CD4-positive, CD25-positive, alpha-beta regulatory T cell (primary cell): ENCODE measurements at regions not wholly inside any gene's neighbourhood (a gene's known extent, or its start where the extent isn't known, plus 50 kb on each side); places are given as distances from the start of the nearest gene placed in this dataset.

Experiments
- ATAC-seq, 2 donors: fragments of 150-1000 bp; cut with Tn5 transposase; one replicate each; pipeline ENCODE4 v1.10.0; 2021; ENCODE audit warnings: low read depth in 2 of 2, moderate number of reproducible peaks in 2 of 2, moderate library complexity in 1 of 2
- DNase-seq, 3 donors: peaks; one replicate each; pipeline versions ENCODE4 v3.0.0 to v3.0.0-alpha.2; 2012 to 2022; ENCODE audit warnings: mixed read lengths in 1 of 3
- H3K27ac ChIP-seq: one replicate; pipeline ENCODE4 v1.7.0; 2013; ENCODE audit warnings: mild to moderate bottlenecking, low read length; ENCODE audit not compliant: insufficient read depth, poor library complexity, severe bottlenecking
- H3K27me3 ChIP-seq: one replicate; pipeline ENCODE4 v1.7.0; 2013; ENCODE audit warnings: low read length; ENCODE audit not compliant: control insufficient read depth, insufficient read depth
- H3K36me3 ChIP-seq: one replicate; pipeline ENCODE4 v1.7.0; 2013; ENCODE audit warnings: mild to moderate bottlenecking, low read length, moderate library complexity; ENCODE audit not compliant: control insufficient read depth, insufficient read depth
- H3K4me1 ChIP-seq: 2 replicates; pipeline ENCODE4 v1.7.0; 2013; ENCODE audit warnings: mild to moderate bottlenecking, low read length; ENCODE audit not compliant: insufficient read depth, control insufficient read depth, poor library complexity, severe bottlenecking
- H3K4me3 ChIP-seq: one replicate; pipeline ENCODE4 v1.7.0; 2013; ENCODE audit warnings: low read depth, mild to moderate bottlenecking, low read length, moderate library complexity
- H3K9me3 ChIP-seq, 2 experiments: 1 replicate in 1 of 2; 2 replicates in 1 of 2; pipeline ENCODE4 v1.7.0; 2013; ENCODE audit warnings: low read length in 2 of 2, mild to moderate bottlenecking in 1 of 2, moderate library complexity in 1 of 2; ENCODE audit not compliant: control insufficient read depth in 2 of 2
- H3K27ac Mint-ChIP-seq, 3 donors: one replicate each; pipeline ENCODE4 v1.8.0; 2020 to 2022; ENCODE audit warnings: mild to moderate bottlenecking in 3 of 3, mixed read lengths in 3 of 3, moderate library complexity in 2 of 3
- H3K27me3 Mint-ChIP-seq: one replicate; pipeline ENCODE4 v1.8.0; 2022; ENCODE audit warnings: mild to moderate bottlenecking, mixed read lengths
- H3K36me3 Mint-ChIP-seq: one replicate; pipeline ENCODE4 v1.8.0; 2020; ENCODE audit warnings: mixed read lengths
- H3K4me1 Mint-ChIP-seq, 4 donors: one replicate each; pipeline ENCODE4 v1.8.0; 2020 to 2022; ENCODE audit warnings: mixed read lengths in 4 of 4, mild to moderate bottlenecking in 1 of 4
- H3K4me3 Mint-ChIP-seq, 4 donors: one replicate each; pipeline ENCODE4 v1.8.0; 2020 to 2022; ENCODE audit warnings: mild to moderate bottlenecking in 4 of 4, mixed read lengths in 4 of 4, moderate library complexity in 3 of 4
- H3K9me3 Mint-ChIP-seq, 7 donors: one replicate each; pipeline ENCODE4 v1.8.0; 2020 to 2022; ENCODE audit warnings: mixed read lengths in 7 of 7, mild to moderate bottlenecking in 3 of 7, moderate library complexity in 2 of 7

DNA sequence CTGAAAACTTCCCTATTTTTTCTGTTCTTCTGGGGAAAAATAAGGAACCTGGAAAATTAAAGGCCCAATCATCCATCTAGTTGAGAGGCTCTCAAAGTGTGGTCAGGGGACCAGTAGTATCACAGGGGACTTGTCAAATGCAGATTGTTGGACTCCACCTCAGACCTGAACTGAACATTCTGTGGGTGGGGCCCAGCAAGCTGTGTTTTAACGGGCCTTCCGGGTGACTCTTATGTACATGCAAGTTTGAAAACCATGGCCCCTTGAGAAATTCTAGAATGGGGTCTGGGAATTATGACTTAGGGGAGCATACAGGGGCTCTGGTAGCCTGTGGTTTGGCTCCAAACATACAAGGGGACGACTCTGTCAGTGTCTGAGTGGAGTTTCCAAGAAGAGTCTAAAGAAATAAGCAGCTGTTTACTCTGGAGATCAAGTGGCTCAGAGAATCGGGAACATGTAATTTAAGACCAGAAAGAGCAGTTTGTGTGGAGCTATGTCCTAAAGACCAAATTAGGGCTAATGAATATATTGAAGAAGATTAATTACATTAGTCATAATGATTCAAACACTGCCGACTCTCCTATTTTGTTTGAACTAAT lies 177.4 kb downstream of the SLC28A3 start:
- Histone ChIP-seq H3K4me1 (no peaks in the 10 kb centered on the region), H3K27ac (no peak overlapping the region), H3K9me3 (no peaks in the 10 kb centered on the region), H3K4me3 (no peak overlapping the region), H3K36me3 (no peaks in the 10 kb centered on the region), H3K27me3 (peaks cover 6% of the 10 kb centered on the region)
- Mint-ChIP-seq H3K36me3 (no peaks in the 10 kb centered on the region), H3K27ac (no peak overlapping the region), H3K4me3 (no peak overlapping the region), H3K4me1 (peaks cover 0 to 2% (median 0%) of the 10 kb centered on the region in 4 donors), H3K9me3 (no peaks in the 10 kb centered on the region), H3K27me3 (peaks cover 51% of the 10 kb centered on the region)
- DNase-seq (no peak), ATAC-seq (no peak)

DNA sequence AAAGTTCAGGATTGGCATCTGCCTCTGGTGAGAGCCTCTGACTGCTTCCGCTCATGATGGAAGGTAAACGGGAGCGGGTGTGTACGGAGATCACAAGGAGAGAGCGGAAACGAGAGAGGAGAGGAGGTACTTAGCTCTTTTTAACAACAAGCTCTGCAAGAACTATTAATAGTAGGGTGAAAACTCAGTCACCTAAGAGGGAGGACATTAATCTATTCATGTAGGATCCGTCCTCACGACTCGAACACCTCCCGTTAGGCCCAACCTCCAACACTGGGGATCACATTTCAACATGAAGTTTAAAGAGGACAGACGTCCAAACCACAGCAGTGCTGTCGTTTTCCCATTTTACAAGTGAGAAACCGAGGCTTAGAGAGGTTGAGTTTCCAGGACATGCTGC lies 173.7 kb downstream of the SLC28A3 start:
- no peaks in the 10 kb centered on the region for H3K4me1 Mint-ChIP-seq
- DNase-seq (no peak), ATAC-seq (no peak)
- peaks cover 28% of the 10 kb centered on the region for H3K27me3 Mint-ChIP-seq
- no peak overlapping the region for H3K27ac Mint-ChIP-seq
- Histone ChIP-seq H3K9me3 (no peaks in the 10 kb centered on the region), H3K36me3 (no peaks in the 10 kb centered on the region), H3K27ac (no peak overlapping the region), H3K27me3 (no peaks in the 10 kb centered on the region), H3K4me1 (no peaks in the 10 kb centered on the region), H3K4me3 (no peak overlapping the region)
- H3K36me3 Mint-ChIP-seq = no peaks in the 10 kb centered on the region
- H3K4me3 Mint-ChIP-seq = no peak overlapping the region
- H3K9me3 Mint-ChIP-seq = no peaks in the 10 kb centered on the region

GRCh38 chr9:84169240-84169639 lies 171.3 kb downstream of the SLC28A3 start:
- DNase-seq (no peak), ATAC-seq (no peak)
- Histone ChIP-seq H3K36me3 (no peaks in the 10 kb centered on the region), H3K27ac (no peak overlapping the region), H3K4me1 (no peaks in the 10 kb centered on the region), H3K4me3 (no peak overlapping the region), H3K9me3 (no peaks in the 10 kb centered on the region), H3K27me3 (no peaks in the 10 kb centered on the region)
- no peaks in the 10 kb centered on the region for H3K9me3 Mint-ChIP-seq
- peaks cover 0 to 6% (median 0%) of the 10 kb centered on the region in 4 donors for H3K4me1 Mint-ChIP-seq
- H3K36me3 Mint-ChIP-seq = no peaks in the 10 kb centered on the region
- H3K4me3 Mint-ChIP-seq = no peak overlapping the region
- H3K27ac Mint-ChIP-seq = no peak overlapping the region
- H3K27me3 Mint-ChIP-seq = peaks cover 27% of the 10 kb centered on the region

GRCh38 chr9:84170521-84171141 lies 169.9 kb downstream of the SLC28A3 start:
- Histone ChIP-seq H3K27ac (no peak overlapping the region), H3K9me3 (no peaks in the 10 kb centered on the region), H3K27me3 (no peaks in the 10 kb centered on the region), H3K4me1 (no peaks in the 10 kb centered on the region), H3K4me3 (no peak overlapping the region), H3K36me3 (no peaks in the 10 kb centered on the region)
- H3K4me3 Mint-ChIP-seq = no peak overlapping the region
- H3K36me3 Mint-ChIP-seq = no peaks in the 10 kb centered on the region
- H3K27ac Mint-ChIP-seq = no peak overlapping the region
- no peaks in the 10 kb centered on the region for H3K9me3 Mint-ChIP-seq
- peaks cover 0 to 6% (median 0%) of the 10 kb centered on the region in 4 donors for H3K4me1 Mint-ChIP-seq
- no peak for ATAC-seq
- peaks cover 16% of the 10 kb centered on the region for H3K27me3 Mint-ChIP-seq
- DNase-seq = no peak

GRCh38 chr9:84173961-84174360 lies 166.6 kb downstream of the SLC28A3 start:
- no peaks in the 10 kb centered on the region for H3K36me3 Mint-ChIP-seq
- H3K4me1 Mint-ChIP-seq = peaks cover 0 to 6% (median 0%) of the 10 kb centered on the region in 4 donors
- Histone ChIP-seq H3K4me1 (no peaks in the 10 kb centered on the region), H3K27ac (no peak overlapping the region), H3K4me3 (no peak overlapping the region), H3K9me3 (no peaks in the 10 kb centered on the region), H3K36me3 (no peaks in the 10 kb centered on the region), H3K27me3 (no peaks in the 10 kb centered on the region)
- H3K27me3 Mint-ChIP-seq = peaks cover 22% of the 10 kb centered on the region
- DNase-seq (no peak), ATAC-seq (no peak)
- H3K27ac Mint-ChIP-seq = no peak overlapping the region
- no peak overlapping the region for H3K4me3 Mint-ChIP-seq
- H3K9me3 Mint-ChIP-seq = no peaks in the 10 kb centered on the region

DNA sequence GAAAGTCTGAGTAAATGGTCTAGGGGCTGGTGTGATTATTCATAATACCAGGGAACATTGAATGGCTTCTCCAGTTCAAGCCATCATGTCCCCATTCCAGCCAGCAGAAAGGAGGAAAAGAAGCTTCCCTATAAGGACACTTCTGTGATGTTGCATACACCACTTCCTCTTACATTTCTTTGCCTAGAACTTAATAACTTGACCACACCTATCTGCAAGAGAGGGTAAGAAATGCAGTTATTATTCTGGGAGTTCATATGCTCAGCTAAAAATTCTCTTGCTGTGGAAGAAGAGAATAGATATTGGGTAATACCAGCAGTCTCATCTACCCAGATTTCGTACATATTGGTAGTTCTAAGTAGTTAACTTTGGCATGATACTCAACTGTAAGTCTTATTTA lies 166.1 kb downstream of the SLC28A3 start:
- Histone ChIP-seq H3K27me3 (no peaks in the 10 kb centered on the region), H3K36me3 (no peaks in the 10 kb centered on the region), H3K27ac (no peak overlapping the region), H3K9me3 (no peaks in the 10 kb centered on the region), H3K4me1 (no peaks in the 10 kb centered on the region), H3K4me3 (no peak overlapping the region)
- H3K27me3 Mint-ChIP-seq = peaks cover 22% of the 10 kb centered on the region
- H3K27ac Mint-ChIP-seq = no peak overlapping the region
- H3K9me3 Mint-ChIP-seq = no peaks in the 10 kb centered on the region
- H3K4me1 Mint-ChIP-seq = peaks cover 0 to 6% (median 0%) of the 10 kb centered on the region in 4 donors
- no peak overlapping the region for H3K4me3 Mint-ChIP-seq
- H3K36me3 Mint-ChIP-seq = no peaks in the 10 kb centered on the region
- ATAC-seq (no peak), DNase-seq (peak in 1 of 3 donors; percentile 3)

DNA sequence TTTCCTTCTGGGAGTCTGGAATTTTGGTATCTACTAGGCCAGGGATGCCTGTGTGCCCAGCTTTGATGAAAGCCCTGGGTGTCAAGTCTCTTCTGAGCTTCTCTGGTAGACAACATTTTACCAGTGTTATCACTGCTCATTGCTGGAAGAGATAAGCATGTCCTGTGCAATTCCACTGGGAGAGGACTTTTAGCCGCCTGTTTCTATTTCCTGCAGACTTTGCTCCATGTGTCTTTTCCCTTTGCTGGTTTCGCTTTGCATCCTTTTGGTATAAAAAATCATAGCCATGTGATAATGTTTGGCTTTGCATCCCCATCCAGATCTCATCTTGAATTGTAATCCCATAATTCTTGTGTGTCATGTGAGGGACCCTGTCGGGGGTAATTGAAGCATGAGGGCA lies 163.2 kb downstream of the SLC28A3 start:
- Mint-ChIP-seq H3K4me3 (no peak overlapping the region), H3K9me3 (peaks cover 0 to 8% (median 0%) of the 10 kb centered on the region in 7 donors), H3K27ac (no peak overlapping the region), H3K27me3 (peaks cover 27% of the 10 kb centered on the region), H3K36me3 (no peaks in the 10 kb centered on the region), H3K4me1 (peaks cover 0 to 6% (median 0%) of the 10 kb centered on the region in 4 donors)
- Histone ChIP-seq H3K4me1 (no peaks in the 10 kb centered on the region), H3K36me3 (no peaks in the 10 kb centered on the region), H3K27ac (no peak overlapping the region), H3K4me3 (no peak overlapping the region), H3K9me3 (no peaks in the 10 kb centered on the region), H3K27me3 (no peaks in the 10 kb centered on the region)
- ATAC-seq (no peak), DNase-seq (no peak)

DNA sequence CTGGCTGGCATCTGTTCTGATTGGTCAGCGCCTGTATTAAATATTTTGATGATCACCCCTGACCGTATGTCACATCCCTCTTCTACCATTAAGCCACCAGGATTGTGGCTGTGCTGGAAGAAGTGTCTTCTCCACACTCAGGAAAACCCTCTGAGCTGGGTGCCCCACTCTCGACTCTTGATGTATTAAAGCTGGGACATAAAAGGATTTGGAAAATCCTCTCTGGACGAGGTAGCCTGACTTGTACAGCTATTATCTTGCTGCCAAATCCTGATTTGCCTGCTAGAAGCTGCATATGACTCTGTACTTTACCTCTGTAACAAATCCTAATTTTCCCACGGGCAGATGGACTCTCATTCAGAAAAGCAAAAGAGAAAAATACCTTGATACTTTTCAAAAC lies 161.0 kb downstream of the SLC28A3 start:
- H3K27ac Mint-ChIP-seq = no peak overlapping the region
- H3K4me3 ChIP-seq = no peak overlapping the region
- H3K9me3 ChIP-seq = no peaks in the 10 kb centered on the region
- DNase-seq (no peak), ATAC-seq (no peak)
- no peaks in the 10 kb centered on the region for H3K4me1 Mint-ChIP-seq
- H3K36me3 Mint-ChIP-seq = no peaks in the 10 kb centered on the region
- H3K36me3 ChIP-seq = no peaks in the 10 kb centered on the region
- H3K27me3 Mint-ChIP-seq = peaks cover 21% of the 10 kb centered on the region
- no peaks in the 10 kb centered on the region for H3K27me3 ChIP-seq
- no peak overlapping the region for H3K27ac ChIP-seq
- H3K4me1 ChIP-seq = no peaks in the 10 kb centered on the region
- no peak overlapping the region for H3K4me3 Mint-ChIP-seq
- H3K9me3 Mint-ChIP-seq = peaks cover 0 to 8% (median 0%) of the 10 kb centered on the region in 7 donors
